Breast epithelium (tissue), 3 donors: ENCODE measurements at regions not wholly inside any gene's neighbourhood (a gene's known extent, or its start where the extent isn't known, plus 50 kb on each side); places are given as distances from the start of the nearest gene placed in this dataset.

Experiments used
- POLR2A ChIP-seq: fragments of 450-650 bp; IDR thresholded peaks from one replicate; pipeline ENCODE4 v1.6.1; 2016; ENCODE audit warnings: antibody characterized with exemption, mild to moderate bottlenecking, moderate library complexity
- TF ChIP-seq, protein P1 (sequence below), 3 donors: fragments of 450-650 bp; IDR thresholded peaks; one replicate each; pipeline ENCODE4 v1.5.1; 2016 to 2017; ENCODE audit warnings: antibody characterized with exemption in 3 of 3, mild to moderate bottlenecking in 3 of 3, moderate library complexity in 3 of 3

GRCh38 chr2:123853161-123853560, 171.9 kb upstream of the CNTNAP5 start:
- TF ChIP-seq, protein P1, sequence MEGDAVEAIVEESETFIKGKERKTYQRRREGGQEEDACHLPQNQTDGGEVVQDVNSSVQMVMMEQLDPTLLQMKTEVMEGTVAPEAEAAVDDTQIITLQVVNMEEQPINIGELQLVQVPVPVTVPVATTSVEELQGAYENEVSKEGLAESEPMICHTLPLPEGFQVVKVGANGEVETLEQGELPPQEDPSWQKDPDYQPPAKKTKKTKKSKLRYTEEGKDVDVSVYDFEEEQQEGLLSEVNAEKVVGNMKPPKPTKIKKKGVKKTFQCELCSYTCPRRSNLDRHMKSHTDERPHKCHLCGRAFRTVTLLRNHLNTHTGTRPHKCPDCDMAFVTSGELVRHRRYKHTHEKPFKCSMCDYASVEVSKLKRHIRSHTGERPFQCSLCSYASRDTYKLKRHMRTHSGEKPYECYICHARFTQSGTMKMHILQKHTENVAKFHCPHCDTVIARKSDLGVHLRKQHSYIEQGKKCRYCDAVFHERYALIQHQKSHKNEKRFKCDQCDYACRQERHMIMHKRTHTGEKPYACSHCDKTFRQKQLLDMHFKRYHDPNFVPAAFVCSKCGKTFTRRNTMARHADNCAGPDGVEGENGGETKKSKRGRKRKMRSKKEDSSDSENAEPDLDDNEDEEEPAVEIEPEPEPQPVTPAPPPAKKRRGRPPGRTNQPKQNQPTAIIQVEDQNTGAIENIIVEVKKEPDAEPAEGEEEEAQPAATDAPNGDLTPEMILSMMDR (IDR thresholded peaks at IDR 0.05), result no peak
- TF ChIP-seq POLR2A, result no peak
